CD4-positive, alpha-beta T cell treated with Interleukin-17A for 4 hours (primary cell): ENCODE measurements at regions not wholly inside any gene's neighbourhood (a gene's known extent, or its start where the extent isn't known, plus 50 kb on each side); places are given as distances from the start of the nearest gene placed in this dataset.
A peak's percentile ranks its signal among the peaks of the same experiment; 100 is the strongest.

Experiments used
- DNase-seq: peaks from one replicate; pipeline ENCODE4 v3.0.0-alpha.2; 2020; ENCODE audit warnings: mixed read lengths

- no peak for DNase-seq
Measured at GRCh38 chr6:141667580-141668309, 465.0 kb upstream of the GJE1 start.

- DNase-seq: no peak
Measured at GRCh38 chr6:141666187-141666586, 466.5 kb upstream of the GJE1 start.

GRCh38 chr6:141664744-141665143 lies 468.0 kb upstream of the GJE1 start:
- no peak for DNase-seq

GRCh38 chr6:141659582-141659981 lies 473.1 kb upstream of the GJE1 start:
- no peak for DNase-seq

GRCh38 chr6:141658696-141659095 lies 474.0 kb upstream of the GJE1 start:
- no peak for DNase-seq

- DNase-seq: no peak
Measured at GRCh38 chr6:141657812-141658211, 474.9 kb upstream of the GJE1 start.

GRCh38 chr6:141653590-141653989 lies 479.1 kb upstream of the GJE1 start:
- no peak for DNase-seq

GRCh38 chr6:141641951-141642350 lies 490.8 kb upstream of the GJE1 start:
- DNase-seq: no peak

- no peak for DNase-seq
Measured at GRCh38 chr6:141641406-141641805, 491.3 kb upstream of the GJE1 start.

GRCh38 chr6:141635621-141636020 lies 497.1 kb upstream of the GJE1 start:
- DNase-seq: no peak

- DNase-seq: no peak
Measured at GRCh38 chr6:141634269-141634668, 498.5 kb upstream of the GJE1 start.

GRCh38 chr6:141624301-141624700 lies 508.4 kb upstream of the GJE1 start:
- no peak for DNase-seq

GRCh38 chr6:141618180-141618581 lies 514.5 kb upstream of the GJE1 start:
- DNase-seq: no peak

- no peak for DNase-seq
Measured at GRCh38 chr6:141610741-141611140, 522.0 kb upstream of the GJE1 start.

GRCh38 chr6:141607956-141608355 lies 524.8 kb upstream of the GJE1 start:
- DNase-seq: no peak

GRCh38 chr6:141598487-141598886 lies 534.2 kb upstream of the GJE1 start:
- DNase-seq: no peak

GRCh38 chr6:141594874-141595273 lies 537.9 kb upstream of the GJE1 start:
- DNase-seq: no peak

- no peak for DNase-seq
Measured at GRCh38 chr6:141593311-141593710, 539.4 kb upstream of the GJE1 start.

GRCh38 chr6:141587482-141588266 lies 545.1 kb upstream of the GJE1 start:
- DNase-seq: no peak

- DNase-seq: no peak
Measured at GRCh38 chr6:141580988-141581552, 551.7 kb upstream of the GJE1 start.

GRCh38 chr6:141580131-141580530 lies 552.6 kb upstream of the GJE1 start:
- no peak for DNase-seq

GRCh38 chr6:141576751-141577150 lies 556.0 kb upstream of the GJE1 start:
- DNase-seq: no peak

- peak; percentile 73 for DNase-seq
Measured at GRCh38 chr6:141562851-141563763, 569.6 kb upstream of the GJE1 start.
